Small intestine (tissue), 7 donors: ENCODE measurements at regions not wholly inside any gene's neighbourhood (a gene's known extent, or its start where the extent isn't known, plus 50 kb on each side); places are given as distances from the start of the nearest gene placed in this dataset.

Experiments
- DNase-seq, 2 donors: peaks; one replicate each; pipeline versions ENCODE4 v3.0.0 to v3.0.0-alpha.2; 2013
- FAIRE-seq: peaks from 2 replicates; lab custom pipeline; 2012; peaks lifted over from hg19 to GRCh38; lab: Jason Lieb, UNC
- H3K27ac ChIP-seq, 3 donors: one replicate each; pipeline ENCODE4 v1.5.1; 2013; ENCODE audit warnings: low read length in 2 of 3, mild to moderate bottlenecking in 2 of 3, control low read depth in 1 of 3, inconsistent platforms in 1 of 3, low read depth in 1 of 3, moderate library complexity in 1 of 3
- H3K27me3 ChIP-seq, 3 donors: one replicate each; pipeline ENCODE4 v1.6.1; 2013; ENCODE audit warnings: low read length in 3 of 3, inconsistent platforms in 1 of 3; ENCODE audit not compliant: control insufficient read depth in 3 of 3, insufficient read depth in 3 of 3
- H3K36me3 ChIP-seq, 3 donors: one replicate each; pipeline ENCODE4 v1.6.1; 2013; ENCODE audit warnings: low read length in 3 of 3, inconsistent platforms in 1 of 3, low read depth in 1 of 3, mild to moderate bottlenecking in 1 of 3, moderate library complexity in 1 of 3; ENCODE audit not compliant: control insufficient read depth in 3 of 3, insufficient read depth in 2 of 3
- H3K4me1 ChIP-seq, 3 donors: one replicate each; pipeline ENCODE4 v1.6.1; 2013; ENCODE audit warnings: low read length in 2 of 3, inconsistent platforms in 1 of 3, low read depth in 1 of 3, mild to moderate bottlenecking in 1 of 3, moderate library complexity in 1 of 3; ENCODE audit not compliant: control insufficient read depth in 3 of 3, insufficient read depth in 2 of 3
- H3K4me3 ChIP-seq, 3 donors: one replicate each; pipeline ENCODE4 v1.5.1; 2013; ENCODE audit warnings: low read length in 3 of 3, control low read depth in 1 of 3, inconsistent platforms in 1 of 3, low read depth in 1 of 3, mild to moderate bottlenecking in 1 of 3, moderate library complexity in 1 of 3
- H3K9me3 ChIP-seq, 2 donors: one replicate each; pipeline ENCODE4 v1.6.1; 2013; ENCODE audit warnings: low read depth in 1 of 2, low read length in 1 of 2; ENCODE audit not compliant: control insufficient read depth in 2 of 2, insufficient read depth in 1 of 2
- whole genome bisulfite sequencing, 3 donors: extraction: QIAGEN DNeasy Blood & Tissue Kit; methylation state at CpG; one replicate each; pipeline ENCODE4 v1.1.7; 2013; 5-methylcytosine and 5-hydroxymethylcytosine counted together
- donor health status: healthy with polysubstance abuse.
- donor health status: control.
- donor health status: control.
- donor health status: Bipolar disorder and iron deficiency.
- donor health status: healthy.

- Histone ChIP-seq H3K36me3 (no peaks in the 10 kb centered on the region), H3K27ac (no peak overlapping the region), H3K4me1 (no peaks in the 10 kb centered on the region), H3K4me3 (no peak overlapping the region), H3K9me3 (no peaks in the 10 kb centered on the region), H3K27me3 (peaks cover 0 to 3% (median 0%) of the 10 kb centered on the region in 3 donors)
- FAIRE-seq (no peak), DNase-seq (no peak)
- WGBS, 3 donors = 38 to 43% (median 41%) methylated on average over 10 of the region's 10 CpGs
These were observed 348.5 kb downstream of the PTPRU start for GRCh38 chr1:29584776-29585175.

GRCh38 chr1:29584362-29584761 lies 348.0 kb downstream of the PTPRU start:
- no peak overlapping the region for H3K27ac ChIP-seq
- H3K27me3 ChIP-seq = peaks cover 0 to 3% (median 0%) of the 10 kb centered on the region in 3 donors
- FAIRE-seq = no peak
- no peak overlapping the region for H3K4me3 ChIP-seq
- H3K9me3 ChIP-seq = no peaks in the 10 kb centered on the region
- H3K4me1 ChIP-seq = no peaks in the 10 kb centered on the region
- DNase-seq = no peak
- no peaks in the 10 kb centered on the region for H3K36me3 ChIP-seq
- 54 to 62% (median 60%) methylated on average over 3 of the region's 3 CpGs for whole genome bisulfite sequencing, 3 donors

GRCh38 chr1:29583727-29584126 lies 347.4 kb downstream of the PTPRU start:
- no peak overlapping the region for H3K27ac ChIP-seq
- FAIRE-seq = no peak
- 69 to 75% (median 70%) methylated on average over 5 of the region's 5 CpGs for WGBS, 3 donors
- no peaks in the 10 kb centered on the region for H3K4me1 ChIP-seq
- DNase-seq = no peak
- H3K27me3 ChIP-seq = peaks cover 0 to 3% (median 0%) of the 10 kb centered on the region in 3 donors
- H3K9me3 ChIP-seq = no peaks in the 10 kb centered on the region
- H3K36me3 ChIP-seq = no peaks in the 10 kb centered on the region
- H3K4me3 ChIP-seq = no peak overlapping the region

GRCh38 chr1:29581256-29581655 lies 344.9 kb downstream of the PTPRU start:
- FAIRE-seq = no peak
- no peaks in the 10 kb centered on the region for H3K4me1 ChIP-seq
- 78 to 81% (median 81%) methylated on average over 4 of the region's 4 CpGs for WGBS, 3 donors

GRCh38 chr1:29579821-29580425 lies 343.6 kb downstream of the PTPRU start:
- 58 to 77% (median 67%) methylated on average over 5 of the region's 5 CpGs for WGBS, 3 donors
- Histone ChIP-seq H3K36me3 (no peaks in the 10 kb centered on the region), H3K27me3 (peaks cover 0 to 10% (median 2%) of the 10 kb centered on the region in 3 donors), H3K4me3 (no peak overlapping the region), H3K4me1 (no peaks in the 10 kb centered on the region), H3K27ac (no peak overlapping the region), H3K9me3 (no peaks in the 10 kb centered on the region)
- FAIRE-seq (no peak), DNase-seq (no peak)

More at GRCh38 chr1:29581256-29581655, 344.9 kb downstream of the PTPRU start:
- Histone ChIP-seq H3K36me3 (no peaks in the 10 kb centered on the region), H3K27ac (no peak overlapping the region), H3K27me3 (peaks cover 0 to 11% (median 2%) of the 10 kb centered on the region in 3 donors), H3K4me3 (no peak overlapping the region), H3K9me3 (no peaks in the 10 kb centered on the region)
- no peak for DNase-seq

- H3K9me3 ChIP-seq = no peaks in the 10 kb centered on the region
- H3K36me3 ChIP-seq = no peaks in the 10 kb centered on the region
- WGBS, 3 donors = 57 to 61% (median 58%) methylated on average over 9 of the region's 9 CpGs
- no peaks in the 10 kb centered on the region for H3K4me1 ChIP-seq
- FAIRE-seq (no peak), DNase-seq (no peak)
- H3K4me3 ChIP-seq = no peak overlapping the region
- no peak overlapping the region for H3K27ac ChIP-seq
- peaks cover 0 to 10% (median 2%) of the 10 kb centered on the region in 3 donors for H3K27me3 ChIP-seq
These were observed 341.2 kb downstream of the PTPRU start for GRCh38 chr1:29577512-29577911.

- Histone ChIP-seq H3K4me3 (no peak overlapping the region), H3K9me3 (no peaks in the 10 kb centered on the region), H3K36me3 (no peaks in the 10 kb centered on the region), H3K4me1 (no peaks in the 10 kb centered on the region), H3K27ac (no peak overlapping the region), H3K27me3 (peaks cover 0 to 10% (median 2%) of the 10 kb centered on the region in 3 donors)
- 71 to 84% (median 80%) methylated on average over 6 of the region's 6 CpGs for WGBS, 3 donors
- no peak for FAIRE-seq
- no peak for DNase-seq
These were observed 340.2 kb downstream of the PTPRU start for GRCh38 chr1:29576510-29576909.

DNA sequence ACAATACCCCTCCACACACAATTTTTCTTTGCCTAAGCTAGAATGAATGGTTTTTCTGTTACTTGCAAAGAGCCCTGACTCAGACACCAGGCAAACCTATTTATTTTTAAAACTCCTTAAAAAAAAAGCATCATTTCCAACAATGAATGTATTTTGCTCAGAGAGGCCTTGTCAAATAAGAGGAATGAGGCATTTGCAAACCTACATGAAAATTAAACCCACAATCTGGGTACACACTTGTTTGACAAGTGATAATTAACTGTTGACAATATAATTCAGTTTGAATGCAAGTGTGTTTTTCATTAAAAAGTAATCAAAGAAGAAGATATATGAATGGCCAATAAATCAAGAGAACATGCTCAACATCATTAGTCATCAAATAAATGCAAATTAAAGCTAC lies 339.5 kb downstream of the PTPRU start:
- peaks cover 0 to 10% (median 2%) of the 10 kb centered on the region in 3 donors for H3K27me3 ChIP-seq
- H3K9me3 ChIP-seq = no peaks in the 10 kb centered on the region
- FAIRE-seq (no peak), DNase-seq (no peak)
- H3K4me1 ChIP-seq = no peaks in the 10 kb centered on the region
- no peak overlapping the region for H3K4me3 ChIP-seq
- H3K36me3 ChIP-seq = no peaks in the 10 kb centered on the region
- H3K27ac ChIP-seq = no peak overlapping the region

- DNase-seq = no peak
- H3K27ac ChIP-seq = no peak overlapping the region
These were observed 339.0 kb downstream of the PTPRU start for GRCh38 chr1:29575277-29575676.

More at GRCh38 chr1:29575277-29575676, 339.0 kb downstream of the PTPRU start:
- no peaks in the 10 kb centered on the region for H3K36me3 ChIP-seq
- no peaks in the 10 kb centered on the region for H3K9me3 ChIP-seq
- no peak for FAIRE-seq
- H3K4me1 ChIP-seq = no peaks in the 10 kb centered on the region
- no peak overlapping the region for H3K4me3 ChIP-seq
- peaks cover 0 to 10% (median 2%) of the 10 kb centered on the region in 3 donors for H3K27me3 ChIP-seq
- WGBS, 3 donors = 62 to 64% (median 63%) methylated on average over 6 of the region's 6 CpGs
